ENCODE measurements at regions not wholly inside any gene's neighbourhood (a gene's known extent, or its start where the extent isn't known, plus 50 kb on each side); places are given as distances from the start of the nearest gene placed in this dataset.

GRCh38 chrX:81414630-81415029 lies 212.7 kb downstream of the SH3BGRL start:
- no peak for TF ChIP-seq RARB (CRISPR knock-in tag; IDR thresholded peaks at IDR 0.05)
- TF ChIP-seq ARNTL (CRISPR knock-in tag; IDR thresholded peaks at IDR 0.05; ENCODE audit: borderline replicate concordance, low read depth) = no peak
- no peak for TF ChIP-seq BACH2 (CRISPR knock-in tag; IDR thresholded peaks at IDR 0.05; ENCODE audit: borderline replicate concordance)
- TF ChIP-seq PATZ1 (CRISPR knock-in tag; IDR thresholded peaks at IDR 0.05; ENCODE audit: borderline replicate concordance) = no peak
- TF ChIP-seq ZFP3 (CRISPR knock-in tag; IDR thresholded peaks at IDR 0.05) = no peak
- TF ChIP-seq CREB5 (CRISPR knock-in tag; IDR thresholded peaks at IDR 0.05; ENCODE audit: low read depth) = no peak
- no peak for TF ChIP-seq ZFP30 (CRISPR knock-in tag; IDR thresholded peaks at IDR 0.05)
- no peak for TF ChIP-seq TCF4 (CRISPR knock-in tag; IDR thresholded peaks at IDR 0.05; ENCODE audit: borderline replicate concordance)
- no peak for TF ChIP-seq TOX (CRISPR knock-in tag; IDR thresholded peaks at IDR 0.05; ENCODE audit: borderline replicate concordance)

Data from SK-N-SH treated with all-trans-retinoic acid at 6 μM for 48 hours (cell line).